GM18861 (cell line): ENCODE measurements at regions not wholly inside any gene's neighbourhood (a gene's known extent, or its start where the extent isn't known, plus 50 kb on each side); places are given as distances from the start of the nearest gene placed in this dataset.

Experiments
- ATAC-seq: cut with Tn5 transposase; IDR thresholded peaks from one replicate; pipeline ENCODE4 v1.9.1; 2021; ENCODE audit not compliant: unreplicated experiment

DNA sequence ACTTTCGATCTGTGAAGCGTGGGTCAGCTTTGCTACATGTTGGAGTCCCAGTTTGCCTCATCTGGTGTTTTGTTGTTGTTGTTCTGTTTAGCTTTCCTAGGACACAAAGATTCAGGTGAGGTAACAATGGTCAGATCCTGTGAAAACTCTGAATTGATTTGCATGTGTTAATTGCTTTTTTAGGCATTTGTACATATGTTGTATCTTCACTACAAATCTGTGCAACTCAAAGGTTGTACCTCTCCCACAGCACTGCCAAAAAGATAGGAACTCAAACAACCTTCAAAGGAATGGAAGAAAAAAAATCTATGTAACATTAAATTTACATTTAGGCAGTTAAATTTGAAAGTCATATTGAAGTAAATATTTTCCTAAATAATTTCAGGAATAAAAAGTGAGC lies 518.5 kb upstream of the TENM4 start:
- no peak for ATAC-seq

- no peak for ATAC-seq
Measured at GRCh38 chr11:79957702-79958101, 516.9 kb upstream of the TENM4 start.

GRCh38 chr11:79956061-79956460 lies 515.2 kb upstream of the TENM4 start:
- ATAC-seq = no peak

DNA sequence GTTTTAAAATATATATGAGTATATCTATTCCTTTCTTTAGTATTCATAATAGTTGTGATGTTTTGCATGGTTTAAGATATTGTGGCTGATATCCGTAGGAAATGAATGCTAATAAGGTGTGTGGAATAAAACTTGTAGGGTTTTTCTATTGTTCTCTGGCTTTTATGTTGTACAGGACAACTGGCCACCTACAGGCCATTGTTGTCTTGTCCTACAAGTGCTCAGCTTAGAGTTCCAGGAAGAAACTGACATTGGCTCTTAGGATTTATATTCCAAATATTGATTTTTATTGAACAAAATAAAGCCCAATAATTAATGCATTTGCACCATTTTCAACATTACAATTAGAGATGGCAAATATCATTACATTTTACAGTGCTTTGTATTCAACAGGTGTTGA lies 512.8 kb upstream of the TENM4 start:
- ATAC-seq = no peak

- no peak for ATAC-seq
Measured at GRCh38 chr11:79950741-79951140, 509.9 kb upstream of the TENM4 start.

DNA sequence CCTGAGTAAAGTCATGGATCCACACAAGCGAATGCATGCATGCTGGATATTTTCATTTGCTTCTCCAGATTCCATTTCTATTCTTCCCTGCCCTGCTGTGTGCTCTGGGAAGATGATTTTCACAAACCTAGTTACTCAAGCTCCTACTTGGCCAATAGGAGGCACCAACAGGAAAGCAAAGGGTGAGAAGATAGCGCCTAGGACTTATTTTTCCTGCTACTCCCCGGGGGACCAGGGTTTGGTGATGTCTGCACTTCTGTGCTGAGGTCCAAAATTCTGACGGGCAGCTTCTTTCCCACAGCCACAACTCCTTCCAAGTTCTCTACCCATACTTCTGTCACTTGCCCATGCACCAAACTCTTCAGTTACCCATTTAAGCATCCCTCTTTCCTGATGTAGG lies 509.3 kb upstream of the TENM4 start:
- ATAC-seq = no peak

DNA sequence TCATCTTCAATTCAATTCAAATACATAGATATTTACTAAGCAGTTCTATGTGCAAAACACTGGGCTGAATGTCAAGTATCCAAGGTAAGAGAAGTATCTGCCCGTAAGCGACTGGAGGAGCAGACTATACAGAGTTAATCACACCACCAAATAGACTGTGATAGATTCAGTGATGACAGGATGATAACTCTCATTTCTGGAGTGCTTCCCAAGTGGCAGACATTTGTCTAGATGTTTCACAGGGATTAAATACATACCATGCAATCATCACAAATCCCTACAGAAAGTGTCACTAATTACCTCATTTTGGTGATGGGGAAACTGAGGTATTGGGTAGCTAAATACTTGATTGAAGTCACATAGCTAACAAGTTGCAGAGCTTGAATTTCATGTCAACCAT lies 508.7 kb upstream of the TENM4 start:
- no peak for ATAC-seq

DNA sequence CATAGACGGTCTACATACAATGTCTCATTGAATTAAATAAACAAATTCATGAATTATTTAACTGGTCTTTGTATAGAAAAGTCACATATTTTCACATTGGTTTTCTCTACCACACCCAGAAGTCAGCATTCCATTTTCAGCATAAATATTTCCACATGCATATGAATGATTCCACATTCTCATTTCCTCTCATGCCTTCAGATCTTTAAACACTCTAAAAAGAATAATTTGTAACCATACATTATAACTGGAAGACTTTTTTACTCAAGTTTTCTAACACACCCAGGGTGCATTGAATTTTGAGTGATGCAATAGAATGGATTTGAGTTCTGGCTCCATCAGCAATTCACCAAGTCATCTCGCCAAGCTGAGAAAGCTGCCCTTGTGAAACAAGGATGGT lies 501.8 kb upstream of the TENM4 start:
- no peak for ATAC-seq

DNA sequence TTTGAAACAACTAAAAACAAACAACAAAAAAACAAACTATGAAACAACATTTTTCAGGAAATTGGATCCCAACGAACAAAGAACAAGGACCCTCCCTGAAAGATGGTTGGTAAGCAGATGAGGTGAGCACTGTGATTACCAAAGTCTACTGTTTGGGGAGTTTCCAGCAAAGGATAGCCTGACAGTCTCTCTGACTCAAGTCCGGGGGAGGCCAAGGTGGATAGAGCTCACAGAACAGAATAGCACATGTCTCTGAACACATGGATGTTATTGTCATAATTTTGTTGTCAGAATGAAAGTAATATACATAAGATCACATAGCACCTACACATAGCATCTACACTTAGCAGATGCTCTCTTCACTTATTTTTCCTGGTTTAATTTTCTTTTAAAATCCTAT lies 501.3 kb upstream of the TENM4 start:
- no peak for ATAC-seq

GRCh38 chr11:79940974-79941735 lies 500.3 kb upstream of the TENM4 start:
- ATAC-seq = no peak

GRCh38 chr11:79940165-79940564 lies 499.3 kb upstream of the TENM4 start:
- no peak for ATAC-seq

GRCh38 chr11:79939111-79939510 lies 498.3 kb upstream of the TENM4 start:
- ATAC-seq = no peak

GRCh38 chr11:79937676-79938334 lies 497.0 kb upstream of the TENM4 start:
- no peak for ATAC-seq

- no peak for ATAC-seq
Measured at GRCh38 chr11:79932612-79933011, 491.8 kb upstream of the TENM4 start.

- no peak for ATAC-seq
Measured at GRCh38 chr11:79931692-79932091, 490.9 kb upstream of the TENM4 start.

- no peak for ATAC-seq
Measured at GRCh38 chr11:79926707-79927106, 485.9 kb upstream of the TENM4 start.

DNA sequence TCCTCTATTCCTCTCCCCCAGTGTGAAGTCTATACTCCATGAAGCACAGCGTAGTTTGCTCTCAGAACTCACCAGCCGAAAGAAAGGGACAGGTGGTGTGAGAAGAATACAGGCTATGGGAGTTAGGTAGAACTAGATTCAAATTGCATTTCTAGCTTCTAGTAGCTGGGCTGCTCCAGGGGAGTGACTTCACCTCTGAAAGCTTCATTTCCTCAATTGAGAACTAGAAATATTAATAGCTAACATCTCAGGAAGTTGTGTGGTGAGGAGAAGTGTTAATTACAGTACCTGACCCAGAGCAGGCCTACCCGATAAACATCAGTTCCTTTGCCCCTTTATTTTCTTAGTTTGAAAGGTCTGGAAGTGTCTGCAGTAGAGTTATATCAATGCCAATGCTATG lies 484.7 kb upstream of the TENM4 start:
- peak; percentile 100 for ATAC-seq

DNA sequence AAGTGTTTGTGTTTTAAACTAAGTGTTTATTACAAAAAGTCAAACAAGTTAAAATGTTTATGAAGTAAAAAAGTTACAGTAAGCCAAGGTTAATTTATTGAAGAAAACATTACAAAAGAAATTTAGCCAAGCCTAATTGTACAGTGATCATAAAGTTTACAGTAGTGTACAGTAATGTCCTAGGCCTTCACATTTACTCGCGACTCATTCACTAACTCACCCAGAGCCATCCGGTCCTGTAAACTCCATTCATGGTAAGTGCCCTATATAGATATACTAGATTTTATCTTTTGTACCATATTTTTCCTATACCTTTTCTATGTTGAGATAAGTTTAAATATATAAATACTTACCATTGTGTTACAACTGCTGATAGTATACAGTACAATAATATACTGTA lies 481.8 kb upstream of the TENM4 start:
- no peak for ATAC-seq

GRCh38 chr11:79920480-79920879 lies 479.6 kb upstream of the TENM4 start:
- no peak for ATAC-seq

DNA sequence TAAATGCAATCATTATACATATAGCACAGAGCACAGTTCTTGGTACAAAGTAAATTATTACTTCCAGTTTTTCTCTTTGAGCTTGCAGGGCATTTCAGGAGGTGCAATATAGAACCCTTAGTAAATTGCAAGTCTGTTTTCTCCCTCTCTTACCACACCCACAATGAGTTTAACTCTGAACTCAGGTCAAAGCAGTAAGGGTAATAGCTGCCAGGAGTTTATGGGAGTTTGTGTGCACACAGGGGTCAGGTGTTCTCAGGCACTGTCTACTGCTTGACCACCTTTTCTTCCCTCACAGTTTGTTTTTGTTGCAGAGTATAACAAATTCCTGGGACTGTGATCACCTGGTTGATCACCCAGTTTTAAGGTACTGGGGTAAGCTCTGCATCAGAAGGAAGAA lies 478.5 kb upstream of the TENM4 start:
- no peak for ATAC-seq

GRCh38 chr11:79918846-79919245 lies 478.0 kb upstream of the TENM4 start:
- ATAC-seq = no peak

GRCh38 chr11:79906164-79906563 lies 465.3 kb upstream of the TENM4 start:
- no peak for ATAC-seq

DNA sequence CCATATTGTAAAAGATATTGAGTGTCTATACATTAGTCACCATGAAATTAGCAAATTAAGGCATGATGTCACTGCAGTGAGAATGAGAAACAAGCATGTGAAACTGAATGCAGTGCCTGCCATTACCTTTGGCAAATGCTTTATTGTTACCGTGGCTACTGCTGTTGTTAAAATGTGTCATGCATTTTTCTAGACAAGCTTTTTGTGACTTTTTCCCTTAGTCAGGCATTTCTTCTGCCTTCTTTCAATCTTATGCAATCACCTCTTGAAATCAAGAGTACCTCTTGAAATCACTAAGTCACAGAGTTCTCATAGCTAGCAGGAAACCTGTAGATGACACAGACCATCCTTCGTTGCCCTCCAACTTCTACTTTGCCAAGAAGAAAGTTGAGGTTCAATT lies 461.7 kb upstream of the TENM4 start:
- no peak for ATAC-seq
